ENCODE measurements at regions not wholly inside any gene's neighbourhood (a gene's known extent, or its start where the extent isn't known, plus 50 kb on each side); places are given as distances from the start of the nearest gene placed in this dataset.

- Mint-ChIP-seq H3K4me3 (ENCODE audit: unreplicated experiment) (no peak overlapping the region), H3K27ac (ENCODE audit: unreplicated experiment) (no peak overlapping the region), H3K4me1 (ENCODE audit: low read depth, unreplicated experiment) (no peaks in the 10 kb centered on the region), H3K27me3 (ENCODE audit: unreplicated experiment) (no peaks in the 10 kb centered on the region), H3K9me3 (ENCODE audit: unreplicated experiment) (no peaks in the 10 kb centered on the region), H3K36me3 (ENCODE audit: unreplicated experiment) (no peaks in the 10 kb centered on the region)
- no peak for DNase-seq
- no peak for TF ChIP-seq CTCF (IDR thresholded peaks at IDR 0.05; ENCODE audit: partially characterized antibody, unreplicated experiment)
These were observed 57.4 kb upstream of the ADRA1B start for GRCh38 chr5:159858871-159859270.

- no peak for DNase-seq
- Mint-ChIP-seq H3K27me3 (ENCODE audit: unreplicated experiment) (peaks cover 2% of the 10 kb centered on the region), H3K4me1 (ENCODE audit: low read depth, unreplicated experiment) (no peaks in the 10 kb centered on the region), H3K4me3 (ENCODE audit: unreplicated experiment) (no peak overlapping the region), H3K9me3 (ENCODE audit: unreplicated experiment) (peaks cover 4% of the 10 kb centered on the region), H3K27ac (ENCODE audit: unreplicated experiment) (no peak overlapping the region), H3K36me3 (ENCODE audit: unreplicated experiment) (no peaks in the 10 kb centered on the region)
- no peak for TF ChIP-seq CTCF (IDR thresholded peaks at IDR 0.05; ENCODE audit: partially characterized antibody, unreplicated experiment)
These were observed 55.2 kb upstream of the ADRA1B start for GRCh38 chr5:159861086-159861485.

DNA sequence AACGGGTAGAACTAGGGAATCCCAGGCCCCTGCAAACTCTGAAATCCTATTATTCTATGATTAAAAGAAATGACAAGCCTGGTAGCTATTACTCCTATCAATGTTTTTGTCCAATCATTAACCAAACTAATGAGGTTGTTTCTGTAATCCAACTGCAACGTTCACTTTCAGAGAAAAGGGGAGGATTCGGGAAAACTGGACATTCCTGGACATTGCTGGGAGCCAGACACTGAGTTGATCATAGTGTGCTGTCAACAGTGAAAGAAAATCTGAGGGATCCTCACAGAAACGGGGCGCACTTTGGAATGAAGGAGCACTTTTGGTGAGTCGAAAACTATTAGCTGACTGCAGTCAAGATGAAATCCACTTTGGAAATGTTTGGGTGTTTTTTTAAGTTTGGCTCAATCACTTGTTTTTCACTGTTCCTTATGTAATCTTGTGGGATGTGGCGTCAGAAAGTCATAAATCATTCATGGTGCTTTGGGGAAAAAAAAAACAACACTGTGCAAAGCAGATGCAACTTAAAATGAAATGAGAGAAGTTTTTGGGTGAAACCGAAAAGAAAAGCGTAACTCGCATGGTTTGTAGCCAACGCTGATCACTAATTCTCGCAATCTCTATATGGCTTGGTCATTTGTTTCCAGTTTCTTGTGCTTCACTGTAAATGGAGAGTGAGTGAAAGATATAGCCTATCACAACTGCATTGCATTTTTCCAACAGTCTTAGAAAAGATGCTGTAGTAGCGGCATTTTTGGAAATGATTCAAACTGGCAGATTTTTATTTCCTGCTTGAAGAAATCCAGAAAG, 51.2 kb upstream of the ADRA1B start:
- no peak for TF ChIP-seq CTCF (IDR thresholded peaks at IDR 0.05; ENCODE audit: partially characterized antibody, unreplicated experiment)
- Mint-ChIP-seq H3K27ac (ENCODE audit: unreplicated experiment) (no peak overlapping the region), H3K27me3 (ENCODE audit: unreplicated experiment) (peaks cover 3% of the 10 kb centered on the region), H3K4me3 (ENCODE audit: unreplicated experiment) (no peak overlapping the region), H3K9me3 (ENCODE audit: unreplicated experiment) (peaks cover 4% of the 10 kb centered on the region), H3K36me3 (ENCODE audit: unreplicated experiment) (no peaks in the 10 kb centered on the region), H3K4me1 (ENCODE audit: low read depth, unreplicated experiment) (no peaks in the 10 kb centered on the region)
- DNase-seq: no peak

- TF ChIP-seq CTCF (IDR thresholded peaks at IDR 0.05; ENCODE audit: partially characterized antibody, unreplicated experiment): no peak
- no peak for DNase-seq
- no peak overlapping the region for H3K4me3 Mint-ChIP-seq (ENCODE audit: unreplicated experiment)
- no peak overlapping the region for H3K27ac Mint-ChIP-seq (ENCODE audit: unreplicated experiment)
- H3K36me3 Mint-ChIP-seq (ENCODE audit: unreplicated experiment): no peaks in the 10 kb centered on the region
- peaks cover 4% of the 10 kb centered on the region for H3K9me3 Mint-ChIP-seq (ENCODE audit: unreplicated experiment)
- H3K27me3 Mint-ChIP-seq (ENCODE audit: unreplicated experiment): peaks cover 3% of the 10 kb centered on the region
- H3K4me1 Mint-ChIP-seq (ENCODE audit: low read depth, unreplicated experiment): no peaks in the 10 kb centered on the region
These were observed 50.2 kb upstream of the ADRA1B start for GRCh38 chr5:159866093-159866492.
